HEK293 (cell line): ENCODE measurements at regions not wholly inside any gene's neighbourhood (a gene's known extent, or its start where the extent isn't known, plus 50 kb on each side); places are given as distances from the start of the nearest gene placed in this dataset.

Experiments
- CTCF ChIA-PET: fragments of 350-600 bp; formaldehyde crosslinking; extraction: SDS; loops from one replicate; lab custom pipeline; 2021; ENCODE audit warnings: antibody characterized with exemption; lab: Yijun Ruan, JAX
- POLR2A ChIA-PET: fragments of 300-600 bp; formaldehyde crosslinking; extraction: SDS; loops from one replicate; lab custom pipeline; 2020; ENCODE audit warnings: antibody characterized with exemption, inconsistent platforms; lab: Yijun Ruan, JAX
- H3K27ac ChIP-seq: fragments of 200-500 bp; sonication (Bioruptor generic); 2 replicates; pipeline ENCODE4 v1.5.1; 2014; ENCODE audit warnings: low read depth, low read length, control low read depth, inconsistent platforms; ENCODE audit errors: extremely low read depth
- H3K36me3 ChIP-seq, 2 experiments: fragments of 200-500 bp in 1 of 2; sonication (Bioruptor generic) in 1 of 2; 1 replicate in 1 of 2; 2 replicates in 1 of 2; pipeline ENCODE4 v1.5.1; 2014 to 2017; ENCODE audit warnings: inconsistent platforms in 2 of 2, low read length in 2 of 2; ENCODE audit not compliant: control insufficient read depth in 2 of 2, insufficient read depth in 1 of 2
- H3K4me1 ChIP-seq: fragments of 200-500 bp; sonication (Bioruptor generic); 2 replicates; pipeline ENCODE4 v1.5.1; 2014; ENCODE audit warnings: mild to moderate bottlenecking, low read length, inconsistent platforms; ENCODE audit not compliant: control insufficient read depth, insufficient read depth
- H3K4me3 ChIP-seq: 2 replicates; pipeline ENCODE4 v1.5.1; 2011; ENCODE audit warnings: low read depth, mild to moderate bottlenecking, control low read depth, low read length, moderate library complexity
- H3K9me3 ChIP-seq: fragments of 200-500 bp; sonication (Bioruptor generic); 2 replicates; pipeline ENCODE4 v1.5.1; 2014; ENCODE audit warnings: low read depth, low read length, inconsistent platforms; ENCODE audit not compliant: control insufficient read depth, insufficient read depth
- BCL11B ChIP-seq: fragments of 450-650 bp; formaldehyde crosslinking; IDR thresholded peaks from 2 replicates; pipeline ENCODE4 v1.5.1; 2016; ENCODE audit warnings: low read depth, missing biosample characterization, missing genetic modification characterization
- FEZF1 ChIP-seq: fragments of 450-650 bp; formaldehyde crosslinking; IDR thresholded peaks from 2 replicates; pipeline ENCODE4 v1.5.1; 2016; ENCODE audit warnings: missing biosample characterization, missing genetic modification characterization
- HOXA7 ChIP-seq: sonication (generic); formaldehyde crosslinking; IDR thresholded peaks from 2 replicates; pipeline ENCODE4 v1.8.1; 2022; ENCODE audit warnings: missing genetic modification reagents, borderline replicate concordance
- IKZF3 ChIP-seq: fragments of 450-650 bp; IDR thresholded peaks from 2 replicates; pipeline ENCODE4 v1.5.0; 2018; ENCODE audit warnings: missing biosample characterization, mild to moderate bottlenecking, missing genetic modification characterization, moderate library complexity
- KLF8 ChIP-seq: fragments of 450-650 bp; formaldehyde crosslinking; IDR thresholded peaks from 2 replicates; pipeline ENCODE4 v1.5.1; 2016; ENCODE audit warnings: missing biosample characterization, missing genetic modification characterization
- MZF1 ChIP-seq: fragments of 450-650 bp; formaldehyde crosslinking; IDR thresholded peaks from 2 replicates; pipeline ENCODE4 v1.5.1; 2017; ENCODE audit warnings: missing biosample characterization, missing genetic modification characterization, borderline replicate concordance
- PRDM1 ChIP-seq: fragments of 450-650 bp; formaldehyde crosslinking; IDR thresholded peaks from 2 replicates; pipeline ENCODE4; 2016; ENCODE audit warnings: missing biosample characterization, missing genetic modification characterization
- SETDB1 ChIP-seq: IDR thresholded peaks from one replicate; pipeline ENCODE4 v1.6.1; 2017; ENCODE audit warnings: mild to moderate bottlenecking, low read length, moderate library complexity, mixed read lengths; ENCODE audit not compliant: insufficient read length
- SP2 ChIP-seq: fragments of 450-650 bp; formaldehyde crosslinking; IDR thresholded peaks from 2 replicates; pipeline ENCODE4 v1.5.1; 2016; ENCODE audit warnings: missing biosample characterization, missing genetic modification characterization
- SP3 ChIP-seq: fragments of 450-650 bp; formaldehyde crosslinking; IDR thresholded peaks from 2 replicates; pipeline ENCODE4 v1.5.1; 2016; ENCODE audit warnings: missing biosample characterization, missing genetic modification characterization
- SP7 ChIP-seq: fragments of 450-650 bp; formaldehyde crosslinking; IDR thresholded peaks from 2 replicates; pipeline ENCODE4 v1.5.1; 2016; ENCODE audit warnings: missing biosample characterization, missing genetic modification characterization
- WT1 ChIP-seq: fragments of 450-650 bp; formaldehyde crosslinking; IDR thresholded peaks from 2 replicates; pipeline ENCODE4 v1.5.1; 2016; ENCODE audit warnings: missing biosample characterization, missing genetic modification characterization
- YY2 ChIP-seq: fragments of 450-650 bp; formaldehyde crosslinking; IDR thresholded peaks from 2 replicates; pipeline ENCODE4 v1.5.1; 2016; ENCODE audit warnings: missing biosample characterization, missing genetic modification characterization
- ZNF112 ChIP-seq: fragments of 450-650 bp; formaldehyde crosslinking; IDR thresholded peaks from 2 replicates; pipeline ENCODE4 v1.5.0; 2017; ENCODE audit warnings: missing biosample characterization, missing genetic modification characterization
- ZNF155 ChIP-seq: fragments of 450-650 bp; formaldehyde crosslinking; IDR thresholded peaks from 2 replicates; pipeline ENCODE4 v1.5.1; 2016; ENCODE audit warnings: missing biosample characterization, missing genetic modification characterization
- ZNF266 ChIP-seq: fragments of 450-650 bp; formaldehyde crosslinking; IDR thresholded peaks from 2 replicates; pipeline ENCODE4 v1.5.1; 2016; ENCODE audit warnings: missing biosample characterization, missing genetic modification characterization, low read depth
- ZNF280C ChIP-seq: fragments of 450-650 bp; formaldehyde crosslinking; IDR thresholded peaks from 2 replicates; pipeline ENCODE4 v1.5.1; 2016; ENCODE audit warnings: missing biosample characterization, missing genetic modification characterization
- ZNF335 ChIP-seq: fragments of 450-650 bp; formaldehyde crosslinking; conservative IDR thresholded peaks from 2 replicates; pipeline ENCODE4 v1.5.1; 2016; ENCODE audit warnings: missing biosample characterization, missing genetic modification characterization
- ZNF350 ChIP-seq: fragments of 450-650 bp; formaldehyde crosslinking; IDR thresholded peaks from 2 replicates; pipeline ENCODE4 v1.5.0; 2017; ENCODE audit warnings: missing biosample characterization, mild to moderate bottlenecking, missing genetic modification characterization
- ZNF391 ChIP-seq: fragments of 450-650 bp; formaldehyde crosslinking; IDR thresholded peaks from 2 replicates; pipeline ENCODE4 v1.5.1; 2016; ENCODE audit warnings: low read depth, missing biosample characterization, missing genetic modification characterization, borderline replicate concordance
- ZNF416 ChIP-seq: fragments of 450-650 bp; formaldehyde crosslinking; IDR thresholded peaks from 2 replicates; pipeline ENCODE4 v1.5.1; 2016; ENCODE audit warnings: missing biosample characterization, missing genetic modification characterization
- ZNF513 ChIP-seq: fragments of 450-650 bp; IDR thresholded peaks from 2 replicates; pipeline ENCODE4 v1.5.1; 2018; ENCODE audit warnings: missing biosample characterization, missing genetic modification characterization
- ZNF621 ChIP-seq: fragments of 450-650 bp; formaldehyde crosslinking; IDR thresholded peaks from 2 replicates; pipeline ENCODE4 v1.5.1; 2017; ENCODE audit warnings: missing biosample characterization, missing genetic modification characterization
- ZNF639 ChIP-seq: fragments of 450-650 bp; formaldehyde crosslinking; IDR thresholded peaks from 2 replicates; pipeline ENCODE4 v1.5.1; 2016; ENCODE audit warnings: missing biosample characterization, missing genetic modification characterization
- ZNF658 ChIP-seq: fragments of 450-650 bp; formaldehyde crosslinking; IDR thresholded peaks from 2 replicates; pipeline ENCODE4; 2016; ENCODE audit warnings: missing biosample characterization, missing genetic modification characterization
- ZNF707 ChIP-seq: fragments of 450-650 bp; formaldehyde crosslinking; IDR thresholded peaks from 2 replicates; pipeline ENCODE4 v1.5.1; 2016; ENCODE audit warnings: missing biosample characterization, missing genetic modification characterization
- ZNF768 ChIP-seq: fragments of 450-650 bp; formaldehyde crosslinking; IDR thresholded peaks from 2 replicates; pipeline ENCODE4 v1.5.1; 2018; ENCODE audit warnings: missing biosample characterization, mild to moderate bottlenecking, missing genetic modification characterization
- ZNF785 ChIP-seq: fragments of 450-650 bp; formaldehyde crosslinking; IDR thresholded peaks from 2 replicates; pipeline ENCODE4 v1.5.1; 2016; ENCODE audit warnings: missing biosample characterization, missing genetic modification characterization
- TF ChIP-seq, protein P1 (sequence below): fragments of 450-650 bp; formaldehyde crosslinking; optimal IDR thresholded peaks from 2 replicates; pipeline ENCODE3; 2016; ENCODE audit warnings: missing biosample characterization, mild to moderate bottlenecking, missing genetic modification characterization

DNA sequence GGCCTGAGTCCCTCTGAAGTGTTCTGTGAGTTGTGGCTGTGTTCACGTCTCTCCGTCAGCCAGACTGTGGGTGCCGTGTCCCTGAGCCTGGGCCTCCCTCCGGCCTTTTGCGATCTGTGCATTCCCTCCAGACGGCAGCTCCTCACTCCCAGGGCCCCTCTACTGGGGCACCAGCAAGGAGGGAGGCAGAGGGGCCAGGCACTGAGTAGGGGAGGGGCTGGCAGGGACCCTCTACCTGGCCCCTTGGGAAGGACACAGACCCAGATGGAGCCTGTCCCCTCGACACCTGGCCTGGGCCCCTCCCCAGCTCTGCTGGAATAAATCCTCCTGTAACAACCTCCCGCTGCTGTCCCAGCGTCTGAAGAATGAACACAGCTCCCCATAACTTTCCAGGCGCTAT lies 110.0 kb upstream of the NKX1-1 start:
- CTCF ChIA-PET = no interaction called here
- TF ChIP-seq ZNF416 = no peak
- POLR2A ChIA-PET = no interaction called here

DNA sequence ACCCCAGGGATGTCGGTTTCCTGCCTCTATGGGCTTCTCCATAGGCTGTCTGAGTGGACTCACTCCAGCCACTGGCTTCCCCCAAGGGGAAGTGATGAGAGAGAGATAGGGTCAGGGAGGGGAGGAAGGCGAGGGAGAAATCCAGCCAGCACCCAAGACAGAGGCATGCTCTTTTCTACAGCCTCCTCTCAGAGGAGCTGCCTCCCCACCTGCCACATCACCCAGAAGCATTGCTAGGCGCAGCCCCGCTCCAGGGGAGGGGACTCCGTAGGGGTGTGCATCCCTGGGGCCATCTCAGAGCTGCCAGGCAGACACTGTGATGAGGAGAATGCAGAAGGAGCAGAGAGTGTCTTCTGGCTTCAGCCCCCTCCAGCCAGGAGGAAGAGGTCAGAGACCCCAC lies 109.5 kb upstream of the NKX1-1 start:
- H3K4me1 ChIP-seq = no peaks in the 10 kb centered on the region; the same call in 1 of the 2 replicates
- no peak overlapping the region for H3K4me3 ChIP-seq
- ChIA-PET POLR2A (no interaction called here), CTCF (no interaction called here)
- no peak overlapping the region for H3K27ac ChIP-seq
- no peaks in the 10 kb centered on the region for H3K9me3 ChIP-seq
- H3K36me3 ChIP-seq = no peaks in the 10 kb centered on the region
- TF ChIP-seq SETDB1 = no peak
- TF ChIP-seq ZNF785 (tag by site-specific recombination) = no peak
- TF ChIP-seq WT1 (tag by site-specific recombination) = no peak
- TF ChIP-seq ZNF621 (tag by site-specific recombination) = no peak
- no peak for TF ChIP-seq ZNF112 (tag by site-specific recombination)
- no peak for TF ChIP-seq IKZF3 (tag by site-specific recombination)
- no peak for TF ChIP-seq ZNF707 (tag by site-specific recombination)
- no peak for TF ChIP-seq ZNF639 (tag by site-specific recombination)
- no peak for TF ChIP-seq SP3 (tag by site-specific recombination)
- no peak for TF ChIP-seq ZNF155 (tag by site-specific recombination)
- TF ChIP-seq SP7 = no peak
- no peak for TF ChIP-seq PRDM1
- TF ChIP-seq YY2 (tag by site-specific recombination) = no peak

More for the DNA sequence above, 110.0 kb upstream of the NKX1-1 start:
- no peaks in the 10 kb centered on the region for H3K36me3 ChIP-seq
- H3K4me3 ChIP-seq = no peak overlapping the region
- no peak overlapping the region for H3K27ac ChIP-seq
- H3K4me1 ChIP-seq = no peaks in the 10 kb centered on the region; the same call in 1 of the 2 replicates
- no peaks in the 10 kb centered on the region for H3K9me3 ChIP-seq

GRCh38 chr4:1515156-1515555 lies 108.9 kb upstream of the NKX1-1 start:
- Histone ChIP-seq H3K4me1 (no peaks in the 10 kb centered on the region; the same call in 1 of the 2 replicates), H3K9me3 (no peaks in the 10 kb centered on the region), H3K36me3 (no peaks in the 10 kb centered on the region), H3K27ac (no peak overlapping the region), H3K4me3 (no peak overlapping the region)
- ChIA-PET POLR2A (no interaction called here), CTCF (no interaction called here)
- TF ChIP-seq ZNF266 (tag by site-specific recombination) = 0 out of 2 replicates have a peak, but pooled peaks have one; percentile 2
- no peak for TF ChIP-seq ZNF768
- TF ChIP-seq, protein P1, sequence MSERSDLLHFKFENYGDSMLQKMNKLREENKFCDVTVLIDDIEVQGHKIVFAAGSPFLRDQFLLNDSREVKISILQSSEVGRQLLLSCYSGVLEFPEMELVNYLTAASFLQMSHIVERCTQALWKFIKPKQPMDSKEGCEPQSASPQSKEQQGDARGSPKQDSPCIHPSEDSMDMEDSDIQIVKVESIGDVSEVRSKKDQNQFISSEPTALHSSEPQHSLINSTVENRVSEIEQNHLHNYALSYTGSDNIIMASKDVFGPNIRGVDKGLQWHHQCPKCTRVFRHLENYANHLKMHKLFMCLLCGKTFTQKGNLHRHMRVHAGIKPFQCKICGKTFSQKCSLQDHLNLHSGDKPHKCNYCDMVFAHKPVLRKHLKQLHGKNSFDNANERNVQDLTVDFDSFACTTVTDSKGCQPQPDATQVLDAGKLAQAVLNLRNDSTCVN (tag by site-specific recombination) = no peak
- TF ChIP-seq ZNF513 = peak; percentile 93
- no peak for TF ChIP-seq BCL11B (tag by site-specific recombination)
- no peak for TF ChIP-seq FEZF1 (tag by site-specific recombination)
- no peak for TF ChIP-seq ZNF658 (tag by site-specific recombination)
- no peak for TF ChIP-seq ZNF391 (tag by site-specific recombination)
- TF ChIP-seq ZNF335 (tag by site-specific recombination) = no peak
- TF ChIP-seq MZF1 = no peak
- TF ChIP-seq SP2 (tag by site-specific recombination) = no peak
- TF ChIP-seq HOXA7 (CRISPR knock-in tag) = no peak
- TF ChIP-seq ZNF280C (tag by site-specific recombination) = no peak
- TF ChIP-seq ZNF350 = no peak
- no peak for TF ChIP-seq KLF8
- TF ChIP-seq YY2 (tag by site-specific recombination) = 0 out of 2 replicates have a peak, but pooled peaks have one; percentile 7
